ENCODE measurements at regions not wholly inside any gene's neighbourhood (a gene's known extent, or its start where the extent isn't known, plus 50 kb on each side); places are given as distances from the start of the nearest gene placed in this dataset.

- Mint-ChIP-seq H3K9me3 (no peaks in the 10 kb centered on the region), H3K4me1 (ENCODE audit: low read depth) (no peaks in the 10 kb centered on the region), H3K4me3 (no peak overlapping the region), H3K27me3 (ENCODE audit: insufficient read depth) (peaks cover 2% of the 10 kb centered on the region), H3K36me3 (ENCODE audit: low read depth) (no peaks in the 10 kb centered on the region), H3K27ac (no peak overlapping the region)
- DNase-seq (ENCODE audit: low spot score): no peak
- intact Hi-C loops (cut with micrococcal nuclease): no loop called here
Measured at GRCh38 chr7:131722371-131722770, 165.9 kb upstream of the PODXL start.

GRCh38 chr7:131721660-131722059, 165.2 kb upstream of the PODXL start:
- H3K36me3 Mint-ChIP-seq (ENCODE audit: low read depth): no peaks in the 10 kb centered on the region
- no peak overlapping the region for H3K4me3 Mint-ChIP-seq
- intact Hi-C loops (cut with micrococcal nuclease): no loop called here
- no peak overlapping the region for H3K27ac Mint-ChIP-seq
- no peaks in the 10 kb centered on the region for H3K9me3 Mint-ChIP-seq
- peaks cover 2% of the 10 kb centered on the region for H3K27me3 Mint-ChIP-seq (ENCODE audit: insufficient read depth)
- H3K4me1 Mint-ChIP-seq (ENCODE audit: low read depth): no peaks in the 10 kb centered on the region
- DNase-seq (ENCODE audit: low spot score): no peak

- no peaks in the 10 kb centered on the region for H3K9me3 Mint-ChIP-seq
- H3K36me3 Mint-ChIP-seq (ENCODE audit: low read depth): no peaks in the 10 kb centered on the region
- H3K27me3 Mint-ChIP-seq (ENCODE audit: insufficient read depth): peaks cover 2% of the 10 kb centered on the region
- H3K4me3 Mint-ChIP-seq: no peak overlapping the region
- intact Hi-C loops (cut with micrococcal nuclease): no loop called here
- no peak overlapping the region for H3K27ac Mint-ChIP-seq
- no peak for DNase-seq (ENCODE audit: low spot score)
- no peaks in the 10 kb centered on the region for H3K4me1 Mint-ChIP-seq (ENCODE audit: low read depth)
Measured at GRCh38 chr7:131720703-131721102, 164.3 kb upstream of the PODXL start.

GRCh38 chr7:131717181-131717580, 160.8 kb upstream of the PODXL start:
- intact Hi-C loops (cut with micrococcal nuclease): no loop called here
- no peak for DNase-seq (ENCODE audit: low spot score)
- Mint-ChIP-seq H3K4me3 (no peak overlapping the region), H3K36me3 (ENCODE audit: low read depth) (no peaks in the 10 kb centered on the region), H3K9me3 (no peaks in the 10 kb centered on the region), H3K27ac (no peak overlapping the region), H3K4me1 (ENCODE audit: low read depth) (no peaks in the 10 kb centered on the region), H3K27me3 (ENCODE audit: insufficient read depth) (no peaks in the 10 kb centered on the region)

- Mint-ChIP-seq H3K4me3 (no peak overlapping the region), H3K36me3 (ENCODE audit: low read depth) (no peaks in the 10 kb centered on the region), H3K27ac (no peak overlapping the region), H3K27me3 (ENCODE audit: insufficient read depth) (no peaks in the 10 kb centered on the region), H3K9me3 (no peaks in the 10 kb centered on the region), H3K4me1 (ENCODE audit: low read depth) (no peaks in the 10 kb centered on the region)
- DNase-seq (ENCODE audit: low spot score): no peak
- intact Hi-C loops (cut with micrococcal nuclease): no loop called here
Measured at GRCh38 chr7:131699323-131699722, 142.9 kb upstream of the PODXL start.

GRCh38 chr7:131692131-131692960, 135.9 kb upstream of the PODXL start:
- H3K27me3 Mint-ChIP-seq (ENCODE audit: insufficient read depth): peaks cover 3% of the 10 kb centered on the region
- H3K27ac Mint-ChIP-seq: no peak overlapping the region
- H3K4me3 Mint-ChIP-seq: no peak overlapping the region
- peak; percentile 26 for DNase-seq (ENCODE audit: low spot score)
- peaks cover 7% of the 10 kb centered on the region for H3K4me1 Mint-ChIP-seq (ENCODE audit: low read depth)
- H3K36me3 Mint-ChIP-seq (ENCODE audit: low read depth): no peaks in the 10 kb centered on the region
- intact Hi-C loops (cut with micrococcal nuclease): no loop called here
- H3K9me3 Mint-ChIP-seq: no peaks in the 10 kb centered on the region

- H3K4me3 Mint-ChIP-seq: no peak overlapping the region
- H3K36me3 Mint-ChIP-seq (ENCODE audit: low read depth): no peaks in the 10 kb centered on the region
- H3K27ac Mint-ChIP-seq: no peak overlapping the region
- H3K27me3 Mint-ChIP-seq (ENCODE audit: insufficient read depth): peaks cover 3% of the 10 kb centered on the region
- peaks cover 7% of the 10 kb centered on the region for H3K4me1 Mint-ChIP-seq (ENCODE audit: low read depth)
- no peak for DNase-seq (ENCODE audit: low spot score)
- intact Hi-C loops (cut with micrococcal nuclease): no loop called here
- H3K9me3 Mint-ChIP-seq: no peaks in the 10 kb centered on the region
Measured at GRCh38 chr7:131691454-131692130, 135.2 kb upstream of the PODXL start.

GRCh38 chr7:131690441-131690840, 134.0 kb upstream of the PODXL start:
- no peak overlapping the region for H3K4me3 Mint-ChIP-seq
- H3K27me3 Mint-ChIP-seq (ENCODE audit: insufficient read depth): peaks cover 3% of the 10 kb centered on the region
- intact Hi-C loops (cut with micrococcal nuclease): no loop called here
- DNase-seq (ENCODE audit: low spot score): no peak
- no peak overlapping the region for H3K27ac Mint-ChIP-seq
- H3K4me1 Mint-ChIP-seq (ENCODE audit: low read depth): peaks cover 7% of the 10 kb centered on the region
- no peaks in the 10 kb centered on the region for H3K9me3 Mint-ChIP-seq
- no peaks in the 10 kb centered on the region for H3K36me3 Mint-ChIP-seq (ENCODE audit: low read depth)

GRCh38 chr7:131689662-131690234, 133.3 kb upstream of the PODXL start:
- Mint-ChIP-seq H3K9me3 (no peaks in the 10 kb centered on the region), H3K27me3 (ENCODE audit: insufficient read depth) (peaks cover 3% of the 10 kb centered on the region), H3K36me3 (ENCODE audit: low read depth) (no peaks in the 10 kb centered on the region), H3K4me3 (no peak overlapping the region), H3K4me1 (ENCODE audit: low read depth) (peaks cover 7% of the 10 kb centered on the region), H3K27ac (no peak overlapping the region)
- no peak for DNase-seq (ENCODE audit: low spot score)
- intact Hi-C loops (cut with micrococcal nuclease): loop anchor here (2.0 to 5.0 kb wide), 2 partner anchors 169 to 888 kb away; partner anchors contain the start of gene PLXNA4

- Mint-ChIP-seq H3K36me3 (ENCODE audit: low read depth) (no peaks in the 10 kb centered on the region), H3K27ac (no peak overlapping the region), H3K4me1 (ENCODE audit: low read depth) (peaks cover 7% of the 10 kb centered on the region), H3K27me3 (ENCODE audit: insufficient read depth) (peaks cover 3% of the 10 kb centered on the region), H3K4me3 (no peak overlapping the region), H3K9me3 (no peaks in the 10 kb centered on the region)
- peak; percentile 22 for DNase-seq (ENCODE audit: low spot score)
- intact Hi-C loops (cut with micrococcal nuclease): loop anchor here (2.0 to 5.0 kb wide), 2 partner anchors 170 to 888 kb away; partner anchors contain the start of gene PLXNA4
Measured at GRCh38 chr7:131688738-131689661, 132.6 kb upstream of the PODXL start.

- Mint-ChIP-seq H3K36me3 (ENCODE audit: low read depth) (no peaks in the 10 kb centered on the region), H3K27me3 (ENCODE audit: insufficient read depth) (peaks cover 3% of the 10 kb centered on the region), H3K4me1 (ENCODE audit: low read depth) (peaks cover 6% of the 10 kb centered on the region), H3K4me3 (no peak overlapping the region), H3K9me3 (no peaks in the 10 kb centered on the region), H3K27ac (no peak overlapping the region)
- intact Hi-C loops (cut with micrococcal nuclease): loop anchor here (5.0 kb wide), 1 partner anchor 890 kb away; the partner anchor contains the start of gene PLXNA4
- no peak for DNase-seq (ENCODE audit: low spot score)
Measured at GRCh38 chr7:131687296-131687695, 130.9 kb upstream of the PODXL start.

GRCh38 chr7:131686833-131687232, 130.4 kb upstream of the PODXL start:
- Mint-ChIP-seq H3K27ac (no peak overlapping the region), H3K4me3 (no peak overlapping the region), H3K27me3 (ENCODE audit: insufficient read depth) (peaks cover under 1% of the 10 kb centered on the region), H3K9me3 (no peaks in the 10 kb centered on the region), H3K4me1 (ENCODE audit: low read depth) (peaks cover 1% of the 10 kb centered on the region), H3K36me3 (ENCODE audit: low read depth) (no peaks in the 10 kb centered on the region)
- intact Hi-C loops (cut with micrococcal nuclease): loop anchor here (5.0 kb wide), 1 partner anchor 890 kb away; the partner anchor contains the start of gene PLXNA4
- DNase-seq (ENCODE audit: low spot score): no peak

Measured in activated T-helper 1 cell treated with anti-CD3 and anti-CD28 coated beads, Interleukin-12 subunit alpha, Interleukin-12 subunit beta, Interleukin-2, Interleukin-4 antibody, amounts not matched to agents 30 ng/mL and 10 ng/mL and 1 ng/mL, durations not matched to agents 14 hours and 24 hours and 36 hours (primary cell).